ENCODE measurements at regions not wholly inside any gene's neighbourhood (a gene's known extent, or its start where the extent isn't known, plus 50 kb on each side); places are given as distances from the start of the nearest gene placed in this dataset.

GRCh38 chr5:56479696-56480077, 246.6 kb upstream of the ANKRD55 start:
- no peak for DNase-seq

- no peak for DNase-seq
These were observed 246.0 kb upstream of the ANKRD55 start for GRCh38 chr5:56479126-56479525.

- DNase-seq = no peak
These were observed 244.9 kb upstream of the ANKRD55 start for GRCh38 chr5:56478062-56478461.

GRCh38 chr5:56476487-56476856, 243.3 kb upstream of the ANKRD55 start:
- no peak for DNase-seq

- DNase-seq = no peak
These were observed 242.8 kb upstream of the ANKRD55 start for GRCh38 chr5:56475689-56476486.

- DNase-seq = no peak
These were observed 238.6 kb upstream of the ANKRD55 start for GRCh38 chr5:56471707-56472106.

- no peak for DNase-seq
These were observed 236.9 kb upstream of the ANKRD55 start for GRCh38 chr5:56470007-56470406.

- DNase-seq = no peak
These were observed 235.1 kb upstream of the ANKRD55 start for GRCh38 chr5:56468277-56468676.

GRCh38 chr5:56467176-56467717, 234.1 kb upstream of the ANKRD55 start:
- DNase-seq = no peak

GRCh38 chr5:56466136-56466816, 233.1 kb upstream of the ANKRD55 start:
- no peak for DNase-seq

GRCh38 chr5:56465769-56466135, 232.6 kb upstream of the ANKRD55 start:
- DNase-seq = no peak

GRCh38 chr5:56464935-56465768, 232.0 kb upstream of the ANKRD55 start:
- no peak for DNase-seq

- DNase-seq = no peak
These were observed 230.9 kb upstream of the ANKRD55 start for GRCh38 chr5:56463944-56464571.

- no peak for DNase-seq
These were observed 228.5 kb upstream of the ANKRD55 start for GRCh38 chr5:56461584-56461983.

- DNase-seq = no peak
These were observed 227.6 kb upstream of the ANKRD55 start for GRCh38 chr5:56460681-56461191.

- DNase-seq = no peak
These were observed 227.0 kb upstream of the ANKRD55 start for GRCh38 chr5:56460195-56460546.

- DNase-seq = no peak
These were observed 226.5 kb upstream of the ANKRD55 start for GRCh38 chr5:56459394-56460194.

GRCh38 chr5:56457887-56458812, 225.0 kb upstream of the ANKRD55 start:
- no peak for DNase-seq

GRCh38 chr5:56456002-56456401, 222.9 kb upstream of the ANKRD55 start:
- DNase-seq = no peak

GRCh38 chr5:56455417-56455816, 222.3 kb upstream of the ANKRD55 start:
- no peak for DNase-seq
